ENCODE measurements at regions not wholly inside any gene's neighbourhood (a gene's known extent, or its start where the extent isn't known, plus 50 kb on each side); places are given as distances from the start of the nearest gene placed in this dataset.
"Not testable (repeated sequence)": the region's sequence is repeated elsewhere in the genome, so short reads cannot be mapped to it uniquely, and the experiment has no call there.

GRCh38 chr3:73828348-73828747, 203.6 kb upstream of the PDZRN3 start:
- DNase-seq: no peak
- no peak for TF ChIP-seq CTCF (IDR thresholded peaks at IDR 0.05; ENCODE audit: borderline replicate concordance)
- H3K27me3 ChIP-seq (ENCODE audit: low read depth): no peaks in the 10 kb centered on the region

GRCh38 chr3:73827725-73828211, 203.0 kb upstream of the PDZRN3 start:
- H3K4me3 ChIP-seq: no peak overlapping the region
- H3K36me3 ChIP-seq: no peaks in the 10 kb centered on the region
- peak overlapping the region; percentile 83 for H3K27ac ChIP-seq (replicated peaks)
- intact Hi-C loops (cut with micrococcal nuclease): no loop called here
- H3K4me1 ChIP-seq: peaks cover 26% of the 10 kb centered on the region
- no peaks in the 10 kb centered on the region for H3K27me3 ChIP-seq (ENCODE audit: low read depth)
- TF ChIP-seq CTCF (IDR thresholded peaks at IDR 0.05; ENCODE audit: borderline replicate concordance): no peak
- no peaks in the 10 kb centered on the region for H3K9me3 ChIP-seq (replicated peaks)
- no peak for DNase-seq

More at GRCh38 chr3:73828348-73828747, 203.6 kb upstream of the PDZRN3 start:
- H3K4me3 ChIP-seq: no peak overlapping the region
- H3K36me3 ChIP-seq: no peaks in the 10 kb centered on the region
- peak overlapping the region; percentile 83 for H3K27ac ChIP-seq (replicated peaks)
- H3K4me1 ChIP-seq: peaks cover 26% of the 10 kb centered on the region
- H3K9me3 ChIP-seq (replicated peaks): no peaks in the 10 kb centered on the region
- intact Hi-C loops (cut with micrococcal nuclease): no loop called here

- H3K4me3 ChIP-seq: no peak overlapping the region
- no peaks in the 10 kb centered on the region for H3K9me3 ChIP-seq (replicated peaks)
- no peak for TF ChIP-seq CTCF (IDR thresholded peaks at IDR 0.05; ENCODE audit: borderline replicate concordance)
- no peak for DNase-seq
- H3K27me3 ChIP-seq (ENCODE audit: low read depth): no peaks in the 10 kb centered on the region
- H3K4me1 ChIP-seq: peaks cover 26% of the 10 kb centered on the region
- intact Hi-C loops (cut with micrococcal nuclease): no loop called here
- peak overlapping the region; percentile 83 for H3K27ac ChIP-seq (replicated peaks)
- H3K36me3 ChIP-seq: no peaks in the 10 kb centered on the region
These were observed 202.5 kb upstream of the PDZRN3 start for GRCh38 chr3:73827204-73827603.

- H3K4me1 ChIP-seq; DNase-seq; H3K36me3 ChIP-seq; intact Hi-C loops (cut with micrococcal nuclease); H3K27ac ChIP-seq (replicated peaks); H3K9me3 ChIP-seq (replicated peaks); H3K27me3 ChIP-seq (ENCODE audit: low read depth); H3K4me3 ChIP-seq: not testable (repeated sequence)
These were observed 196.2 kb upstream of the PDZRN3 start for GRCh38 chr3:73820896-73821295.

- no peak overlapping the region for H3K27ac ChIP-seq (replicated peaks)
These were observed 195.7 kb upstream of the PDZRN3 start for GRCh38 chr3:73820431-73820830.

GRCh38 chr3:73815966-73816365, 191.2 kb upstream of the PDZRN3 start:
- H3K4me3 ChIP-seq: no peak overlapping the region
- TF ChIP-seq CTCF (IDR thresholded peaks at IDR 0.05; ENCODE audit: borderline replicate concordance): no peak
- H3K4me1 ChIP-seq: peaks cover 8% of the 10 kb centered on the region
- DNase-seq: no peak
- H3K9me3 ChIP-seq (replicated peaks): no peaks in the 10 kb centered on the region
- intact Hi-C loops (cut with micrococcal nuclease): no loop called here
- H3K36me3 ChIP-seq: no peaks in the 10 kb centered on the region
- H3K27ac ChIP-seq (replicated peaks): no peak overlapping the region
- no peaks in the 10 kb centered on the region for H3K27me3 ChIP-seq (ENCODE audit: low read depth)

More at GRCh38 chr3:73820431-73820830, 195.7 kb upstream of the PDZRN3 start:
- no peak overlapping the region for H3K4me3 ChIP-seq
- H3K36me3 ChIP-seq: no peaks in the 10 kb centered on the region
- DNase-seq: no peak
- intact Hi-C loops (cut with micrococcal nuclease): no loop called here
- H3K27me3 ChIP-seq (ENCODE audit: low read depth): no peaks in the 10 kb centered on the region
- TF ChIP-seq CTCF (IDR thresholded peaks at IDR 0.05; ENCODE audit: borderline replicate concordance): no peak
- H3K9me3 ChIP-seq (replicated peaks): peaks cover 8% of the 10 kb centered on the region
- no peaks in the 10 kb centered on the region for H3K4me1 ChIP-seq

Measured in left ventricle myocardium inferior (tissue), 1 donor.